Prostate gland (tissue), 2 donors: ENCODE measurements at regions not wholly inside any gene's neighbourhood (a gene's known extent, or its start where the extent isn't known, plus 50 kb on each side); places are given as distances from the start of the nearest gene placed in this dataset.

Experiments
- DNase-seq: peaks from one replicate; pipeline ENCODE4 v3.0.0-alpha.2; 2019; ENCODE audit warnings: low spot score
- H3K27ac ChIP-seq, 2 donors: fragments of 200-600 bp; sonication (generic); 2 replicates each; pipeline ENCODE4 v1.5.1; 2017 to 2019
- H3K27me3 ChIP-seq: fragments of 200-600 bp; sonication (generic); replicated peaks from 2 replicates; pipeline ENCODE4 v1.5.1; 2019; ENCODE audit not compliant: insufficient read depth
- H3K36me3 ChIP-seq, 2 donors: fragments of 200-600 bp; sonication (generic); 1 replicate in 1 of 2; 2 replicates in 1 of 2; pipeline versions ENCODE4 v1.5.1 to v1.8.1; 2017 to 2019
- H3K4me1 ChIP-seq: fragments of 200-600 bp; sonication (generic); replicated peaks from 2 replicates; pipeline ENCODE4 v1.5.1; 2019
- H3K4me3 ChIP-seq, 2 donors: fragments of 200-600 bp; sonication (generic); 2 replicates each; pipeline ENCODE4 v1.5.1; 2017 to 2019
- H3K9me3 ChIP-seq: fragments of 200-600 bp; sonication (generic); 2 replicates; pipeline ENCODE4 v1.5.1; 2017
- CTCF ChIP-seq, 4 experiments: fragments of 200-600 bp in 2 of 4; fragments of 450-650 bp in 2 of 4; sonication (generic) in 2 of 4; IDR thresholded peaks; 1 replicate in 3 of 4; 2 replicates in 1 of 4; pipeline ENCODE4 v1.5.1; 2016 to 2019; ENCODE audit warnings: antibody characterized with exemption in 4 of 4, mild to moderate bottlenecking in 2 of 4, moderate library complexity in 2 of 4
- POLR2A ChIP-seq: fragments of 450-650 bp; IDR thresholded peaks from one replicate; pipeline ENCODE4 v1.6.1; 2016; ENCODE audit warnings: antibody characterized with exemption, mild to moderate bottlenecking
- POLR2AphosphoS5 ChIP-seq: sonication (generic); formaldehyde crosslinking; IDR thresholded peaks from one replicate; pipeline ENCODE4 v1.6.1; 2017; ENCODE audit warnings: antibody characterized with exemption
- WGBS: methylation state at CpG from one replicate; pipeline ENCODE4 v1.1.5; 2018; 5-methylcytosine and 5-hydroxymethylcytosine counted together
- intact Hi-C: fragments of 100-400 bp; cut with DNase I; formaldehyde crosslinking; loops from one replicate; pipeline ENCODE4 v1.14.2; 2022

GRCh38 chr11:90757849-90758494, 535.1 kb upstream of the CHORDC1 start:
- TF ChIP-seq CTCF (IDR thresholded peaks at IDR 0.05) (no peak), POLR2A (no peak), POLR2AphosphoS5 (no peak)
- no peak for DNase-seq
- Histone ChIP-seq H3K27ac (no peak overlapping the region), H3K4me1 (no peaks in the 10 kb centered on the region), H3K9me3 (no peaks in the 10 kb centered on the region), H3K4me3 (no peak overlapping the region), H3K36me3 (no peaks in the 10 kb centered on the region), H3K27me3 (no peaks in the 10 kb centered on the region)
- 49% methylated on average over 4 of the region's 4 CpGs for WGBS
- intact Hi-C loops = no loop called here

- no peaks in the 10 kb centered on the region for H3K9me3 ChIP-seq
- WGBS = 40% methylated on average over 1 of the region's 1 CpG
- intact Hi-C loops = no loop called here
- no peak overlapping the region for H3K27ac ChIP-seq
- no peak for DNase-seq
- no peaks in the 10 kb centered on the region for H3K36me3 ChIP-seq
- TF ChIP-seq POLR2AphosphoS5 (no peak), POLR2A (no peak), CTCF (IDR thresholded peaks at IDR 0.05) (no peak)
- no peaks in the 10 kb centered on the region for H3K27me3 ChIP-seq
- H3K4me1 ChIP-seq = no peaks in the 10 kb centered on the region
- H3K4me3 ChIP-seq = no peak overlapping the region
Measured at GRCh38 chr11:90756617-90757016, 533.8 kb upstream of the CHORDC1 start.

- DNase-seq = no peak
- Histone ChIP-seq H3K4me3 (no peak overlapping the region), H3K9me3 (no peaks in the 10 kb centered on the region), H3K27ac (no peak overlapping the region), H3K4me1 (no peaks in the 10 kb centered on the region), H3K36me3 (no peaks in the 10 kb centered on the region), H3K27me3 (no peaks in the 10 kb centered on the region)
- intact Hi-C loops = no loop called here
- TF ChIP-seq POLR2A (no peak), POLR2AphosphoS5 (no peak), CTCF (IDR thresholded peaks at IDR 0.05) (no peak)
- WGBS = 80% methylated on average over 1 of the region's 1 CpG
Measured at GRCh38 chr11:90753546-90753945, 530.7 kb upstream of the CHORDC1 start.

GRCh38 chr11:90747057-90747456, 524.2 kb upstream of the CHORDC1 start:
- TF ChIP-seq POLR2AphosphoS5 = no peak
- TF ChIP-seq POLR2A = no peak
- no peak for TF ChIP-seq CTCF (IDR thresholded peaks at IDR 0.05)
- 72% methylated on average over 2 of the region's 2 CpGs for WGBS
- Histone ChIP-seq H3K9me3 (no peaks in the 10 kb centered on the region), H3K4me3 (no peak overlapping the region), H3K27ac (no peak overlapping the region), H3K4me1 (no peaks in the 10 kb centered on the region), H3K27me3 (no peaks in the 10 kb centered on the region), H3K36me3 (no peaks in the 10 kb centered on the region)
- intact Hi-C loops = no loop called here
- no peak for DNase-seq

- Histone ChIP-seq H3K27ac (no peak overlapping the region), H3K4me1 (no peaks in the 10 kb centered on the region), H3K4me3 (no peak overlapping the region), H3K36me3 (no peaks in the 10 kb centered on the region), H3K27me3 (no peaks in the 10 kb centered on the region), H3K9me3 (no peaks in the 10 kb centered on the region)
- 66% methylated on average over 1 of the region's 1 CpG for WGBS
- intact Hi-C loops = no loop called here
- no peak for DNase-seq
- TF ChIP-seq POLR2A (no peak), CTCF (IDR thresholded peaks at IDR 0.05) (no peak)
Measured at GRCh38 chr11:90744169-90744568, 521.3 kb upstream of the CHORDC1 start.
